ENCODE measurements at regions not wholly inside any gene's neighbourhood (a gene's known extent, or its start where the extent isn't known, plus 50 kb on each side); places are given as distances from the start of the nearest gene placed in this dataset.

GRCh38 chr13:86283031-86283430 lies 483.8 kb upstream of the SLITRK6 start:
- TF ChIP-seq CTCF (IDR thresholded peaks at IDR 0.05) (no peak), RCOR1 (IDR thresholded peaks at IDR 0.05; ENCODE audit: low read depth, low read length) (no peak), POLR2A (IDR thresholded peaks at IDR 0.05; ENCODE audit: low read length) (no peak), POLR2AphosphoS2 (conservative IDR thresholded peaks at IDR 0.05; ENCODE audit: low read length) (no peak), CHD2 (IDR thresholded peaks at IDR 0.05; ENCODE audit: low read length, partially characterized antibody) (no peak), RFX5 (IDR thresholded peaks at IDR 0.05) (no peak), EP300 (IDR thresholded peaks at IDR 0.05) (no peak), BHLHE40 (IDR thresholded peaks at IDR 0.05; ENCODE audit: low read depth, low read length) (no peak)
